Nephron (organoid): ENCODE measurements at regions not wholly inside any gene's neighbourhood (a gene's known extent, or its start where the extent isn't known, plus 50 kb on each side); places are given as distances from the start of the nearest gene placed in this dataset.

ENCODE experiments used
- H3K27ac Mint-ChIP-seq, 3 experiments: 2 replicates each; pipeline ENCODE4 v1.8.0; 2020; ENCODE audit warnings: mixed read lengths in 3 of 3, mild to moderate bottlenecking in 2 of 3, moderate library complexity in 1 of 3
- H3K27me3 Mint-ChIP-seq: 2 replicates; pipeline ENCODE4 v1.8.0; 2021; ENCODE audit warnings: low read depth, mild to moderate bottlenecking, moderate library complexity, mixed read lengths
- H3K36me3 Mint-ChIP-seq: 2 replicates; pipeline ENCODE4 v1.8.0; 2020; ENCODE audit warnings: low read depth, mixed read lengths
- H3K4me1 Mint-ChIP-seq: 2 replicates; pipeline ENCODE4 v1.8.0; 2020; ENCODE audit warnings: mixed read lengths
- H3K4me3 Mint-ChIP-seq, 3 experiments: 2 replicates each; pipeline ENCODE4 v1.8.0; 2020; ENCODE audit warnings: mild to moderate bottlenecking in 3 of 3, mixed read lengths in 3 of 3, moderate library complexity in 2 of 3
- H3K9me3 Mint-ChIP-seq: 2 replicates; pipeline ENCODE4 v1.8.0; 2020; ENCODE audit warnings: mixed read lengths
- TF ChIP-seq, protein P1 (sequence below), 3 experiments: fragments of 200-600 bp; sonication (generic); IDR thresholded peaks; one replicate each; pipeline ENCODE4 v1.5.0; 2021; ENCODE audit warnings: antibody characterized with exemption in 3 of 3; ENCODE audit not compliant: unreplicated experiment in 3 of 3

DNA sequence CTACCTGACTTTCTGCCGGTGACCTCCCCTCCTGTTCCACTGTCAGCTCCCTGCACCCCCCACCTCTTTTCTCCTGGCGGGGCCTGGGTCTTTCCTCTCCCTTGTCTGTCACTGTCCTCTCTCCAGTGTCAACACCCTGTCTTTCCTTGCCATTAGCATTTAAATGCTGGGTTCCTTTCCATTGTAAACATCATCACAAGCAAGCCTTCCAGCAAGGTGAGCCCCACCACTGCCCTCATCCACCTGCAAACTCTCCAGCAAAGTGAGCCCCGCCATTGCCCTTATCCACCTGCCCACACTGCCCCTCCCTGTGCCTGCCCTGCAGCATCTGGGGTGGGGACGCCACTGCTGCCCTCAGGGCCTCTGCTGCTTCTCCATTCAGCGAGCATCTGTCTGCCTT is 195.0 kb downstream of the ENGASE start:
- TF ChIP-seq, protein P1, sequence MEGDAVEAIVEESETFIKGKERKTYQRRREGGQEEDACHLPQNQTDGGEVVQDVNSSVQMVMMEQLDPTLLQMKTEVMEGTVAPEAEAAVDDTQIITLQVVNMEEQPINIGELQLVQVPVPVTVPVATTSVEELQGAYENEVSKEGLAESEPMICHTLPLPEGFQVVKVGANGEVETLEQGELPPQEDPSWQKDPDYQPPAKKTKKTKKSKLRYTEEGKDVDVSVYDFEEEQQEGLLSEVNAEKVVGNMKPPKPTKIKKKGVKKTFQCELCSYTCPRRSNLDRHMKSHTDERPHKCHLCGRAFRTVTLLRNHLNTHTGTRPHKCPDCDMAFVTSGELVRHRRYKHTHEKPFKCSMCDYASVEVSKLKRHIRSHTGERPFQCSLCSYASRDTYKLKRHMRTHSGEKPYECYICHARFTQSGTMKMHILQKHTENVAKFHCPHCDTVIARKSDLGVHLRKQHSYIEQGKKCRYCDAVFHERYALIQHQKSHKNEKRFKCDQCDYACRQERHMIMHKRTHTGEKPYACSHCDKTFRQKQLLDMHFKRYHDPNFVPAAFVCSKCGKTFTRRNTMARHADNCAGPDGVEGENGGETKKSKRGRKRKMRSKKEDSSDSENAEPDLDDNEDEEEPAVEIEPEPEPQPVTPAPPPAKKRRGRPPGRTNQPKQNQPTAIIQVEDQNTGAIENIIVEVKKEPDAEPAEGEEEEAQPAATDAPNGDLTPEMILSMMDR (IDR thresholded peaks at IDR 0.05; ENCODE audit: unreplicated experiment in 3 of 3) = no peak
- Mint-ChIP-seq H3K27me3 (peaks cover 72% of the 10 kb centered on the region), H3K36me3 (no peaks in the 10 kb centered on the region), H3K4me3 (no peak overlapping the region), H3K4me1 (no peaks in the 10 kb centered on the region), H3K9me3 (no peaks in the 10 kb centered on the region), H3K27ac (no peak overlapping the region)

DNA sequence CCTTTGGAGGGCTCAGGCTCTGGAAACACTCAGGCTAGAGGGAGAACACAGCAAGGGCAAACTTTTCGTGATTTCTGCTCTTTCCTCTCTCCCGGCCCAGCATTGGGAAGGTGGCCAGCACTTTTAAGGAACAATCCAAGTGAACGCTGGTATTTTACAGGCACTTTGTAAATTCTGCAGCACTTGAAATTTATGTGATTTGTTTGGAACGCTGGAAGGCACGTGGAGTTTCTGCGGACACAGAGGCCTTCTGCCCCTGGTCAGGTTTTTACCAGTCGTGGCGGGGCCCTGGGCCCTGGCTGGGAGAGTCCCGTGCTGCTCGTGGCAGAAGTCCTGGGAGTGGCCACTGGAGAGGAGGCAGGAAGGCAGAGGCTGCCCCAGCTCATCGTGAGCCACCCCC is 188.6 kb downstream of the ENGASE start:
- Mint-ChIP-seq H3K9me3 (no peaks in the 10 kb centered on the region), H3K36me3 (no peaks in the 10 kb centered on the region), H3K27me3 (peaks cover 71% of the 10 kb centered on the region), H3K4me3 (no peak overlapping the region), H3K27ac (no peak overlapping the region), H3K4me1 (no peaks in the 10 kb centered on the region)
- TF ChIP-seq, protein P1 (IDR thresholded peaks at IDR 0.05; ENCODE audit: unreplicated experiment in 3 of 3) = no peak

DNA sequence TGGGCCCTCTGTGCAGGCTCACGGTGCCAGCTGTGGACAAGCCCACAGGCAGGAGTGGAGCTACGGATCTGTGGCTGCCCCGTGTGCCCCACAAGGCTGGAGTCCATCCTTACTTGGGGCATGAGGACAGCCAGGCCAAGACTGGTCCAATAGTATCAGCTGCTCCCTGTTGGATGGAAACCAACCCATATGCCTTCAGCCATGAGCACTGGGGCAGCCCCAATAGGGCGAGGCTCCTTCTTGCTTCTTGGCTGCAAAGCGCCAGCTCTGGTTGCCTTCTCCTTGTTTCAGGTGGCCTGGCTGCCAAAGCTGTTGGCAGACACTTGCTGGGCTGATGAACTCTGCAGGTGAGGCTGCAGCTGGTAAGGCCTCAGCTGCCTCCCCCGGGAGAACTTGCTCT is 188.0 kb downstream of the ENGASE start:
- Mint-ChIP-seq H3K27me3 (peaks cover 71% of the 10 kb centered on the region), H3K27ac (no peak overlapping the region), H3K36me3 (no peaks in the 10 kb centered on the region), H3K4me3 (no peak overlapping the region), H3K9me3 (no peaks in the 10 kb centered on the region), H3K4me1 (no peaks in the 10 kb centered on the region)
- TF ChIP-seq, protein P1 (IDR thresholded peaks at IDR 0.05; ENCODE audit: unreplicated experiment in 3 of 3) = no peak

DNA sequence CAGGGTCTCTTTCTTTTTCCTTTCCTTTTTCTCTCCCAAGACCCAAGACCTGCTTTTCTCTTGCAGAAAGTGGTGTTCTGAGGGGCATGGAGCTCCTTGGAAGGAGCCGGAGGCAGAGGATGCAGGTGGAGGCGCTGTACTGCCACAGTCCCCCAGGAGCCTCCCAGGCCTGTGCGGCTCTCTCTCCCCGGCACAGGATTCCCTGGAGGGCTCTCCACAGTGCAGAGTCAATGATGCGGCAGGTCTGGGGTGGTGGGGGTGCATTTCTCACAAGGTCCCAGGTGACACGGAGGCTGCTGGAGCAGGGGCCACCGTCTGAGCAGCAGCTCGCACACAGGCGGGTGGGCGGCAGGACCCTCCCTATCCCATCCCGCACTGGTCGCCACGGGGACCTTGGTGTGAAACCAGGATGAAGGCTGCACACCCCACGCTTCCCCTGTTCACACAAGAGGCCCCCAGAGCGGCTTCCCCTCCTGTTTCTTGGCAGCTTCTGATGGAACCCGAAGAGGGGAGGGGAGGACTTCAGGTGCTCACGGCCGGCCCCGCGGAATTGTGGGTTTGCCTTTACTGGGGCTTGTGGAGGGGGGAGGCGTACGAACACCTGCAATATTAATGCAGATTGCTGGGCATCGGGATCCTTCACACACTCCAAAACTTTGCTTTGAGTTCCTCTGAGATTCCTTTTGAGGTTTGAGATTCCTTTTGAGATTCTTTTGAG is 186.9 kb downstream of the ENGASE start:
- no peak overlapping the region for H3K4me3 Mint-ChIP-seq
- no peaks in the 10 kb centered on the region for H3K36me3 Mint-ChIP-seq
- H3K4me1 Mint-ChIP-seq = no peaks in the 10 kb centered on the region
- no peak overlapping the region for H3K27ac Mint-ChIP-seq
- peaks cover 72% of the 10 kb centered on the region for H3K27me3 Mint-ChIP-seq
- H3K9me3 Mint-ChIP-seq = no peaks in the 10 kb centered on the region
- TF ChIP-seq, protein P1 (IDR thresholded peaks at IDR 0.05; ENCODE audit: unreplicated experiment in 3 of 3) = no peak

DNA sequence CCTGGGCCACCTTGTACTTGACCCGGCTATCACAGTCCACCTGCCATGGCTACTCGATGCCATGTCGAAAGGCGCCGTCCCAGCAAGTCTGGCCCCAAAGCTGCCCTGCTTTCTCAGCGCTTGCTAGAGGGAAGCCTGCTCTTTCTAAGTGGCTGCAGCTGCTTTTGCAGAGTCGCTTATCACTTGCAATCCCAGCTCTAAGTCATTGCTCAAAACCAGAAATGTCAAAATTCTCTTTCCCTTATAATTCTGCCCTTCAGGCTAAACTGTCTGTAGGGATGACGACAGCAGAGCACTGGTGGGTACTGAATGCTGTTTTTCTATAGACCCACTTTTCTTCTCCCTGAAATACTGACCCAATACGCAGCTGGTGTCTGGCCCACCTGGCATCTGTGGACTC is 184.2 kb downstream of the ENGASE start:
- no peaks in the 10 kb centered on the region for H3K36me3 Mint-ChIP-seq
- TF ChIP-seq, protein P1 (IDR thresholded peaks at IDR 0.05; ENCODE audit: unreplicated experiment in 3 of 3) = no peak
- no peaks in the 10 kb centered on the region for H3K9me3 Mint-ChIP-seq
- no peaks in the 10 kb centered on the region for H3K4me1 Mint-ChIP-seq
- H3K27me3 Mint-ChIP-seq = peaks cover 61% of the 10 kb centered on the region
- no peak overlapping the region for H3K27ac Mint-ChIP-seq
- no peak overlapping the region for H3K4me3 Mint-ChIP-seq

GRCh38 chr17:79258041-79258440 is 183.4 kb downstream of the ENGASE start:
- Mint-ChIP-seq H3K36me3 (no peaks in the 10 kb centered on the region), H3K27me3 (peaks cover 62% of the 10 kb centered on the region), H3K4me1 (no peaks in the 10 kb centered on the region), H3K4me3 (no peak overlapping the region), H3K27ac (no peak overlapping the region), H3K9me3 (no peaks in the 10 kb centered on the region)
- TF ChIP-seq, protein P1 (IDR thresholded peaks at IDR 0.05; ENCODE audit: unreplicated experiment in 3 of 3) = no peak
